Heart left ventricle (tissue), 16 donors: ENCODE measurements at regions not wholly inside any gene's neighbourhood (a gene's known extent, or its start where the extent isn't known, plus 50 kb on each side); places are given as distances from the start of the nearest gene placed in this dataset.

Experiments
- ATAC-seq, 4 donors: fragments of 200-7000 bp; cut with Tn5 transposase; one replicate each; pipeline ENCODE4 v1.9.1; 2020 to 2022; ENCODE audit warnings: moderate library complexity in 4 of 4, mild to moderate bottlenecking in 3 of 4, moderate number of reproducible peaks in 1 of 4
- DNase-seq, 5 donors: peaks; one replicate each; pipeline ENCODE4 v3.0.0-alpha.2; 2020
- H3K27ac ChIP-seq, 12 donors: fragments of 200-600 bp; sonication (generic) in 4 of 12; one replicate each; pipeline versions ENCODE4 v1.5.0 to v1.8.0; 2016 to 2022; ENCODE audit warnings: mild to moderate bottlenecking in 2 of 12
- H3K27me3 ChIP-seq, 9 donors: fragments of 200-600 bp; sonication (generic) in 2 of 9; one replicate each; pipeline versions ENCODE4 v1.5.1 to v1.8.0; 2016 to 2022; ENCODE audit warnings: mild to moderate bottlenecking in 3 of 9
- H3K36me3 ChIP-seq, 9 donors: fragments of 200-600 bp; sonication (generic) in 2 of 9; one replicate each; pipeline versions ENCODE4 v1.5.0 to v1.8.0; 2018 to 2022; ENCODE audit warnings: mild to moderate bottlenecking in 2 of 9
- H3K4me1 ChIP-seq, 12 donors: fragments of 200-600 bp; sonication (generic) in 4 of 12; one replicate each; pipeline versions ENCODE4 v1.5.0 to v1.8.0; 2016 to 2022; ENCODE audit warnings: mild to moderate bottlenecking in 3 of 12
- H3K4me3 ChIP-seq, 12 donors: fragments of 200-600 bp; sonication (generic) in 4 of 12; one replicate each; pipeline versions ENCODE4 v1.5.0 to v1.8.0; 2017 to 2022; ENCODE audit warnings: mild to moderate bottlenecking in 9 of 12, moderate library complexity in 4 of 12
- H3K9me3 ChIP-seq, 12 donors: fragments of 200-600 bp; sonication (generic) in 4 of 12; one replicate each; pipeline versions ENCODE4 v1.5.0 to v1.8.0; 2016 to 2022; ENCODE audit warnings: mild to moderate bottlenecking in 1 of 12
- CTCF ChIP-seq, 12 donors: fragments of 200-600 bp; sonication (generic) in 4 of 12; IDR thresholded peaks; one replicate each; pipeline versions ENCODE4 v1.5.0 to v1.8.0; 2018 to 2022; ENCODE audit warnings: antibody characterized with exemption in 12 of 12, mild to moderate bottlenecking in 5 of 12
- POLR2A ChIP-seq, 2 donors: fragments of 450-650 bp; IDR thresholded peaks; one replicate each; pipeline ENCODE4 v1.6.1; 2017; ENCODE audit warnings: antibody characterized with exemption in 2 of 2, mild to moderate bottlenecking in 2 of 2, moderate library complexity in 2 of 2
- WGBS, 4 donors: extraction: QIAGEN DNeasy Blood & Tissue Kit in 2 of 4; methylation state at CpG; one replicate each; pipeline versions ENCODE4 v1.1.5 to v1.1.7; 2013 to 2018; 5-methylcytosine and 5-hydroxymethylcytosine counted together
- intact Hi-C, 10 donors: fragments of 100-400 bp; cut with DNase I; formaldehyde crosslinking; loops; one replicate each; pipeline versions ENCODE4 v1.11.1 to v1.14.2; 2022
- donor health status: ischemic (EF 13 %, LVEDD 7.1; RV severe dilation, severe dysfunction).
- donor health status: healthy with polysubstance abuse.
- donor health status: DM: no; HTN: yes; CAD: no.
- donor health status: DM: no; HTN: no; CAD: no.
- donor health status: ischemic (EF 25% LVEDD 6.9; RV normal size, moderate dysfunction).
- donor health status: ischemic (EF 25% LVEDD 5.7; RV mildly dilated, moderate dysfunction).
- donor health status: healthy.
- donor health status: DM: yes; HTN: yes; CAD: no.
- donor health status: ischemic (EF 35%, LVEDD 5.7; RV mildly dilated, moderate dysfunction).
- donor health status: nonischemic (EF 11% LVEDD 7.7; RV severe dilation, severe dysfunction).
- donor health status: DM: yes; HTN: yes; CAD: no.
- donor health status: PGD.
- donor health status: ischemic (EF 29% LVEDD 5.4; RV normal size, mild dysfunction).
- donor health status: nonischemic (EF 23%, LVEDD 6.1; RV moderate dilation, normal function).

GRCh38 chr1:30103708-30104411 lies 619.5 kb downstream of the MATN1 start:
- Histone ChIP-seq H3K27me3 (peaks cover 0 to 44% (median 2%) of the 10 kb centered on the region in 9 donors), H3K27ac (no peak overlapping the region), H3K36me3 (no peaks in the 10 kb centered on the region), H3K9me3 (no peaks in the 10 kb centered on the region), H3K4me1 (no peaks in the 10 kb centered on the region), H3K4me3 (no peak overlapping the region)
- no peak for ATAC-seq
- WGBS, 4 donors = 27 to 39% (median 36%) methylated on average over 13 to 14 of the region's 14 CpGs
- no peak for DNase-seq
- TF ChIP-seq POLR2A (IDR thresholded peaks at IDR 0.05) = no peak
- no peak for TF ChIP-seq CTCF (IDR thresholded peaks at IDR 0.05)
- intact Hi-C loops = loop anchor here in 4 of 10 donors (10.0 kb wide), 4 partner anchors 281 to 759 kb away; no protein-coding TSS in a partner anchor

GRCh38 chr1:30102605-30103004 lies 620.8 kb downstream of the MATN1 start:
- no peak overlapping the region for H3K27ac ChIP-seq
- no peaks in the 10 kb centered on the region for H3K36me3 ChIP-seq
- ATAC-seq (no peak), DNase-seq (no peak)
- TF ChIP-seq CTCF (IDR thresholded peaks at IDR 0.05) (no peak), POLR2A (IDR thresholded peaks at IDR 0.05) (no peak)
- 91 to 96% (median 94%) methylated on average over 7 of the region's 7 CpGs for WGBS, 4 donors
- intact Hi-C loops = loop anchor here in 4 of 10 donors (10.0 kb wide), 4 partner anchors 282 to 758 kb away; no protein-coding TSS in a partner anchor
- H3K9me3 ChIP-seq = no peaks in the 10 kb centered on the region
- H3K4me3 ChIP-seq = no peak overlapping the region
- H3K4me1 ChIP-seq = no peaks in the 10 kb centered on the region
- H3K27me3 ChIP-seq = peaks cover 0 to 36% (median 2%) of the 10 kb centered on the region in 9 donors

GRCh38 chr1:30101487-30102227 lies 621.7 kb downstream of the MATN1 start:
- DNase-seq (no peak), ATAC-seq (no peak)
- H3K9me3 ChIP-seq = no peaks in the 10 kb centered on the region
- H3K27me3 ChIP-seq = peaks cover 0 to 26% (median 2%) of the 10 kb centered on the region in 9 donors
- no peak overlapping the region for H3K4me3 ChIP-seq
- H3K36me3 ChIP-seq = no peaks in the 10 kb centered on the region
- no peak overlapping the region for H3K27ac ChIP-seq
- intact Hi-C loops = loop anchor here in 4 of 10 donors (10.0 kb wide), 4 partner anchors 283 to 757 kb away; no protein-coding TSS in a partner anchor
- no peaks in the 10 kb centered on the region for H3K4me1 ChIP-seq
- TF ChIP-seq CTCF (IDR thresholded peaks at IDR 0.05) = no peak
- no peak for TF ChIP-seq POLR2A (IDR thresholded peaks at IDR 0.05)
- 44 to 58% (median 53%) methylated on average over 7 to 9 of the region's 9 CpGs for WGBS, 4 donors

GRCh38 chr1:30101016-30101415 lies 622.4 kb downstream of the MATN1 start:
- Histone ChIP-seq H3K27ac (no peak overlapping the region), H3K27me3 (peaks cover 0 to 26% (median 2%) of the 10 kb centered on the region in 9 donors), H3K4me1 (no peaks in the 10 kb centered on the region), H3K4me3 (no peak overlapping the region), H3K9me3 (no peaks in the 10 kb centered on the region), H3K36me3 (no peaks in the 10 kb centered on the region)
- WGBS, 4 donors = 47 to 60% (median 51%) methylated on average over 6 to 8 of the region's 8 CpGs
- TF ChIP-seq CTCF (IDR thresholded peaks at IDR 0.05) (no peak), POLR2A (IDR thresholded peaks at IDR 0.05) (no peak)
- ATAC-seq (no peak), DNase-seq (no peak)
- intact Hi-C loops = loop anchor here in 4 of 10 donors (10.0 kb wide), 4 partner anchors 284 to 756 kb away; no protein-coding TSS in a partner anchor
